GM12878 (cell line): ENCODE measurements at regions not wholly inside any gene's neighbourhood (a gene's known extent, or its start where the extent isn't known, plus 50 kb on each side); places are given as distances from the start of the nearest gene placed in this dataset.

Source experiments
- ATAC-seq: fragments of 200-7000 bp; cut with Tn5 transposase; 3 replicates; pipeline ENCODE4 v1.9.1; 2020; ENCODE audit warnings: mild to moderate bottlenecking, moderate library complexity
- BruUV-seq: library from RNA; stranded (reverse); fragments of 400-500 nt; replicated peaks from 2 replicates; lab custom pipeline; 2021; lab: Mats Ljungman, UMichigan
- CTCF ChIA-PET: fragments of 300-600 bp; sonication (Branson Sonifier 250); formaldehyde crosslinking; extraction: SDS; loops from one replicate; lab custom pipeline; 2021; ENCODE audit warnings: inconsistent platforms; lab: Yijun Ruan, JAX
- POLR2A ChIA-PET: fragments of 350-600 bp; formaldehyde crosslinking; extraction: SDS; loops from one replicate; lab custom pipeline; 2021; ENCODE audit warnings: inconsistent platforms; lab: Charles Lee
- RAD21 ChIA-PET: fragments of 300-600 bp; sonication (Branson Sonifier 250); formaldehyde crosslinking; loops from one replicate; lab custom pipeline; 2023; ENCODE audit warnings: antibody characterized with exemption; ENCODE audit not compliant: unreplicated experiment; lab: Charles Lee
- SMC1A ChIA-PET: fragments of 300-600 bp; sonication (Branson Sonifier 250); formaldehyde crosslinking; loops from one replicate; lab custom pipeline; 2023; ENCODE audit not compliant: unreplicated experiment, uncharacterized antibody; lab: Charles Lee
- DNase-seq: peaks from one replicate; pipeline ENCODE4 v3.0.0-alpha.2; 2011; ENCODE audit warnings: low read depth, low spot score
- FAIRE-seq: peaks from 3 replicates; lab custom pipeline; 2011; peaks lifted over from hg19 to GRCh38; lab: Jason Lieb, UNC
- H2AFZ ChIP-seq: 2 replicates; pipeline ENCODE4 v1.6.0; 2011; ENCODE audit warnings: low read depth, low read length, control low read depth; ENCODE audit not compliant: control insufficient read depth
- H3K27ac ChIP-seq: 2 replicates; pipeline ENCODE4 v1.5.1; 2011; ENCODE audit warnings: control low read depth; ENCODE audit not compliant: control insufficient read depth, insufficient read depth
- H3K27me3 ChIP-seq, 2 experiments: replicated peaks in 1 of 2; 2 replicates each; pipeline versions ENCODE4 v1.6.0 to v1.6.1; 2011; ENCODE audit warnings: low read length in 1 of 2; ENCODE audit not compliant: control insufficient read depth in 2 of 2, insufficient read depth in 2 of 2
- H3K36me3 ChIP-seq, 2 experiments: 2 replicates each; pipeline ENCODE4 v1.5.1; 2011; ENCODE audit warnings: low read length in 1 of 2; ENCODE audit not compliant: control insufficient read depth in 2 of 2, insufficient read depth in 2 of 2
- H3K4me1 ChIP-seq: 2 replicates; pipeline ENCODE4 v1.6.1; 2011; ENCODE audit warnings: mild to moderate bottlenecking, low read length, moderate library complexity, mixed read lengths; ENCODE audit not compliant: control insufficient read depth, insufficient read depth
- H3K4me2 ChIP-seq: 2 replicates; pipeline ENCODE4 v1.6.0; 2011; ENCODE audit warnings: control low read depth; ENCODE audit not compliant: control insufficient read depth, insufficient read depth
- H3K4me3 ChIP-seq: fragments of 200-600 bp; sonication (generic); 2 replicates; pipeline ENCODE4 v1.5.1; 2016
- H3K79me2 ChIP-seq: 2 replicates; pipeline ENCODE4 v1.6.0; 2011; ENCODE audit warnings: low read length; ENCODE audit not compliant: control insufficient read depth, insufficient read depth
- H3K9ac ChIP-seq: 2 replicates; pipeline ENCODE4 v1.8.0; 2011; ENCODE audit warnings: low read length, control low read depth, mixed read lengths; ENCODE audit not compliant: control insufficient read depth, insufficient read depth
- H3K9me3 ChIP-seq: replicated peaks from 3 replicates; pipeline ENCODE4 v1.5.1; 2011; ENCODE audit warnings: mild to moderate bottlenecking, low read length; ENCODE audit not compliant: control insufficient read depth, insufficient read depth
- H4K20me1 ChIP-seq: 2 replicates; pipeline ENCODE4 v1.6.0; 2011; ENCODE audit not compliant: control insufficient read depth, insufficient read depth
- CBX3 ChIP-seq: fragments of 200-600 bp; sonication (generic); IDR thresholded peaks from 2 replicates; pipeline ENCODE4 v1.6.1; 2016; ENCODE audit warnings: low read depth, borderline replicate concordance
- GABPA ChIP-seq: IDR thresholded peaks from 2 replicates; pipeline ENCODE4 v1.6.1; 2014; ENCODE audit warnings: antibody characterized with exemption, low read depth, mild to moderate bottlenecking, inconsistent platforms
- PAX5 ChIP-seq: IDR thresholded peaks from 2 replicates; pipeline ENCODE4 v1.6.1; 2011; ENCODE audit warnings: low read depth, low read length, borderline replicate concordance
- RUNX3 ChIP-seq: IDR thresholded peaks from 2 replicates; pipeline ENCODE4 v1.6.1; 2012; ENCODE audit warnings: low read length, inconsistent platforms
- ZBED1 ChIP-seq: IDR thresholded peaks from 2 replicates; pipeline ENCODE4 v1.6.1; 2016; ENCODE audit warnings: borderline replicate concordance
- WGBS: methylation state at CpG from one replicate; pipeline ENCODE4 v1.1.6; 2016; ENCODE audit warnings: low lambda C conversion rate; ENCODE audit not compliant: insufficient replicate concordance, insufficient coverage; ENCODE audit errors: missing lambda C conversion rate; 5-methylcytosine and 5-hydroxymethylcytosine counted together
- in situ Hi-C: fragments of 300-500 bp; cut with MboI; formaldehyde crosslinking; loops from 9 replicates; pipeline ENCODE4 v1.14.3; 2018; ENCODE audit warnings: mixed read lengths
- intact Hi-C: fragments of 100-400 bp; cut with micrococcal nuclease; formaldehyde crosslinking; loops from one replicate; pipeline ENCODE4 v1.14.2; 2022; ENCODE audit not compliant: unreplicated experiment

GRCh38 chr13:50573066-50573465, 270.4 kb downstream of the DLEU7 start:
- ChIA-PET POLR2A (no interaction called here), RAD21 (no interaction called here), SMC1A (interaction anchor here (0.7 kb wide), 1 partner anchor 67 kb away, joined by 3 read pairs; no protein-coding TSS in a partner anchor), CTCF (interaction anchor here (0.8 kb wide), 1 partner anchor 596 kb away, joined by 3 read pairs; no protein-coding TSS in a partner anchor)
- H3K9me3 ChIP-seq: no peaks in the 10 kb centered on the region; the same call in 2 of the 3 replicates
- H3K4me1 ChIP-seq: no peaks in the 10 kb centered on the region
- no peaks in the 10 kb centered on the region for H4K20me1 ChIP-seq
- H3K4me3 ChIP-seq: no peak overlapping the region
- H2AFZ ChIP-seq: no peak overlapping the region
- no peaks in the 10 kb centered on the region for H3K79me2 ChIP-seq
- ATAC-seq (no peak), FAIRE-seq (no peak), DNase-seq (no peak)
- TF ChIP-seq ZBED1: no peak
- in situ Hi-C loops: no loop called here
- no peaks in the 10 kb centered on the region for H3K36me3 ChIP-seq
- H3K27ac ChIP-seq: no peak overlapping the region
- no TSS peak for BruUV-seq
- H3K9ac ChIP-seq: no peak overlapping the region
- H3K4me2 ChIP-seq: no peak overlapping the region
- intact Hi-C loops: no loop called here
- WGBS: 23% methylated on average over 4 of the region's 4 CpGs
- H3K27me3 ChIP-seq: no peaks in the 10 kb centered on the region; a peak in 1 of 4 replicates

- CTCF ChIA-PET: interaction anchor here (0.6 kb wide), 1 partner anchor 820 kb away, joined by 3 read pairs; no protein-coding TSS in a partner anchor
- intact Hi-C loops: no loop called here
Measured at GRCh38 chr13:50574731-50575130, 268.8 kb downstream of the DLEU7 start.

More at GRCh38 chr13:50574731-50575130, 268.8 kb downstream of the DLEU7 start:
- no peak for DNase-seq
- RAD21 ChIA-PET: no interaction called here
- no peak for ATAC-seq
- no peaks in the 10 kb centered on the region; a peak in 1 of 4 replicates for H3K27me3 ChIP-seq
- WGBS: 26% methylated on average over 3 of the region's 3 CpGs
- no peak overlapping the region for H3K27ac ChIP-seq
- SMC1A ChIA-PET: no interaction called here
- H3K79me2 ChIP-seq: no peaks in the 10 kb centered on the region
- H3K9ac ChIP-seq: no peak overlapping the region
- no peaks in the 10 kb centered on the region for H3K4me1 ChIP-seq
- no peak for TF ChIP-seq RUNX3
- TF ChIP-seq CBX3: no peak
- no peak for TF ChIP-seq GABPA
- no peak for TF ChIP-seq ZBED1
- TF ChIP-seq PAX5: no peak
- no peak for FAIRE-seq
- no peaks in the 10 kb centered on the region for H3K36me3 ChIP-seq
- POLR2A ChIA-PET: no interaction called here
- no peaks in the 10 kb centered on the region; the same call in 2 of the 3 replicates for H3K9me3 ChIP-seq
- H2AFZ ChIP-seq: no peak overlapping the region
- no peak overlapping the region for H3K4me2 ChIP-seq
- in situ Hi-C loops: no loop called here
- no peak overlapping the region for H3K4me3 ChIP-seq
- no peaks in the 10 kb centered on the region for H4K20me1 ChIP-seq
- no TSS peak for BruUV-seq
